Raji (cell line): ENCODE measurements at regions not wholly inside any gene's neighbourhood (a gene's known extent, or its start where the extent isn't known, plus 50 kb on each side); places are given as distances from the start of the nearest gene placed in this dataset.

Experiments
- POLR2A ChIP-seq: IDR thresholded peaks from 2 replicates; pipeline ENCODE4 v1.6.1; 2011; ENCODE audit warnings: low read depth, low read length, control low read depth; ENCODE audit not compliant: insufficient read depth

GRCh38 chr6:144969602-144970272, 684.6 kb downstream of the UTRN start:
- no peak for TF ChIP-seq POLR2A

GRCh38 chr6:144978208-144978607, 693.1 kb downstream of the UTRN start:
- TF ChIP-seq POLR2A: no peak

GRCh38 chr6:144986271-144986670, 701.1 kb downstream of the UTRN start:
- no peak for TF ChIP-seq POLR2A

GRCh38 chr6:144989319-144990107, 704.4 kb downstream of the UTRN start:
- no peak for TF ChIP-seq POLR2A

GRCh38 chr6:144990784-144991183, 705.6 kb downstream of the UTRN start:
- TF ChIP-seq POLR2A: no peak

GRCh38 chr6:144993870-144994269, 708.7 kb downstream of the UTRN start:
- no peak for TF ChIP-seq POLR2A

GRCh38 chr6:144997996-144998395, 712.9 kb downstream of the UTRN start:
- no peak for TF ChIP-seq POLR2A

GRCh38 chr6:144999127-144999526, 714.0 kb downstream of the UTRN start:
- TF ChIP-seq POLR2A: no peak

- no peak for TF ChIP-seq POLR2A
Measured at GRCh38 chr6:145003145-145003544, 718.0 kb downstream of the UTRN start.

- no peak for TF ChIP-seq POLR2A
Measured at GRCh38 chr6:145006914-145007313, 721.8 kb downstream of the UTRN start.

GRCh38 chr6:145008715-145009114, 723.6 kb downstream of the UTRN start:
- no peak for TF ChIP-seq POLR2A

- TF ChIP-seq POLR2A: no peak
Measured at GRCh38 chr6:145009711-145010110, 724.6 kb downstream of the UTRN start.

GRCh38 chr6:145012039-145012662, 723.2 kb downstream of the EPM2A start:
- no peak for TF ChIP-seq POLR2A

GRCh38 chr6:145015739-145016558, 719.4 kb downstream of the EPM2A start:
- TF ChIP-seq POLR2A: no peak

GRCh38 chr6:145017051-145017450, 718.3 kb downstream of the EPM2A start:
- TF ChIP-seq POLR2A: no peak

GRCh38 chr6:145017516-145017915, 717.8 kb downstream of the EPM2A start:
- TF ChIP-seq POLR2A: no peak

GRCh38 chr6:145018027-145018426, 717.3 kb downstream of the EPM2A start:
- TF ChIP-seq POLR2A: no peak
